ENCODE measurements at regions not wholly inside any gene's neighbourhood (a gene's known extent, or its start where the extent isn't known, plus 50 kb on each side); places are given as distances from the start of the nearest gene placed in this dataset.

DNA sequence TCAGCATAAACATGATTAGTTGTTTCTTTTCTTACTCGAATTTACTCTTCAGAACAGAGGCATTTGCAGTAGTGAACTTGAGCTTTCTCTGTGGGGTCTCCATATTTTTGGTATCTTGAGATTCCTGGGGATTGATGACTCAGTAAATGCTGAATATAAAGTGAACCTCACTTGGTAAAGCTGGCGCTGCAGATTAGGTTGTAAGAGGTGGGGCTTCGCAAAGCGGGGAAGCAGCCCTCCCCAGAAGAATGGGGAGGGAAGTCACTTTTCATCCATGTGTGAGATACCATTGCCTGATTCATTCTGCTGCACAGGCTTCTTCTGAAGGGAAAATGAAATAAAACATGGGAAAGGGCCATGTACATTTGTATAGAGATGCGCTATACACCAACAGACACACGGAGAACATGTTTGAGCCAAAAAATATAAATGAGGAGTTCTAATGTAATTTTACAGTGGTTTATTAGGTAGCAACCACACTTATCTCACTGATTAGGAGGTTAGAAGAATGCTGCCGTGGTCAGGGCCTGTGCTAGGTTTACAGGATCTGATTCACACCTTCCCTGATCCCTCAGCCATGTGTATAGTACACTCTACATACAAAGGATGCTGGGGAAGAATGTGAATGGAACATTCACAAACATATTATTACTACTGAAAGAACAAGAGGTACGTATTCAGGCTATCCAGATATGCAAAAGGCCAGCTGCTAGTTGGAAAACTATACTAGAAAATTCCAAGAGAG is 63.5 kb downstream of the DNTTIP2 start:
- no peak for DNase-seq (ENCODE audit: low spot score)

DNA sequence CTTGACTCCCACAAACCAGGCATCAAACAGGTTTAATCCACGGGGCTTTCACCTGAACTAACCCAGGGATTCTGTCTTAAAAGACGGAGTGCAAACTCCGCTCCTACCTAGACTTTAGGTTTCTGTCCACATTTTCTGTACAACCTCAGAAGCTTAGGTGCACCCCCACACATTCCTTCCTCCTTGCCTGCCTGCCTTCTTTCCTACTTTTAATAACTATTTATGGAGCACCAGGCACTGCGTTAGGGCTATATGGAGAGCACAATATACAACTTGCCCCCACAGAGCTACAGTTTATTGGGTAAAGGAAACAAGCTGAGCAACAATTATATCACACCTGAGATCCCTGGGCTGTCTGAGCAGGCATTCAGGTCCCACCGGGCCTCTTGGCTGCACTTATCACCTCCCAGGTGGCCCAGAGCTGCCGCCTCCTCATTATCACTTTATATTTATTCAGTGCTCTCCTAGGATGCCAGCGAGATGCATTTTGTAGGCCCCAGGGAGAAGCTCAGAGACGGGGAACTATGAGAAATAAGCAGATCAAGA is 64.1 kb downstream of the DNTTIP2 start:
- no peak for DNase-seq (ENCODE audit: low spot score)

DNA sequence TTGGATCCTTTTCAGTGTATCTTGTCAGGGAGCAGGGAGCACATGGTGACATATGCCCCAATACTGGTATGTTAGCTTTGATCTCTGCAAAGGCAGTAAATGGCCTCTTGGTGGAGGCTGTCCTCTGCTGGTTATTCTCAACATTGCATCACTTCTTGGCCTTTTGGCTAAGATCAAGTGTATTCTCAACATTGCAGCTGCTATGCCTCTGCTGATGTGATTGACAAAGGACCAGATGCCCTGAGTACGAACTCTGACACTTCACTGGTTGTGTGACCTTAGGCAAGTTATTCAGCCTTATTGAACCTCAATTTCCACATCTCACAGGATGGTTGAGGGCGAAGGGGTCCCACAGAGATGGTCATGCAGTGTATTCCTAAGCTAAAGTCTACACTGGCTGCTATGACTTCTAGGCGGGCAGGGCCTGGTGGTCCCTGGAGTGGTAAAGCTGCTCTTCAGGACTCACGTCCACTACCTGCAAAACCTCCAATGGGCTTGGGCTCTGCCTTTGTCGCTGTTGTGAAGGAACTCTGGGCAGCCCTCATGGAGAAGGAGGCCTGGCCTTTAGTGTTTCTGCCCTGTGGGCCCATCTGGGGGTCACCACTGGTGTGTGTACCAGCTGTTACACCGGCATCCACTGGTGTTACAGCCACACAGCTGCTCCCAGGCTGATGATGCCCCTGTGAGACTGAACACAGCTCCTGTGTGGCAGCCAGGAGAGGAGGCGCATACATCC is 64.8 kb downstream of the DNTTIP2 start:
- DNase-seq (ENCODE audit: low spot score), result peak; percentile 72

DNA sequence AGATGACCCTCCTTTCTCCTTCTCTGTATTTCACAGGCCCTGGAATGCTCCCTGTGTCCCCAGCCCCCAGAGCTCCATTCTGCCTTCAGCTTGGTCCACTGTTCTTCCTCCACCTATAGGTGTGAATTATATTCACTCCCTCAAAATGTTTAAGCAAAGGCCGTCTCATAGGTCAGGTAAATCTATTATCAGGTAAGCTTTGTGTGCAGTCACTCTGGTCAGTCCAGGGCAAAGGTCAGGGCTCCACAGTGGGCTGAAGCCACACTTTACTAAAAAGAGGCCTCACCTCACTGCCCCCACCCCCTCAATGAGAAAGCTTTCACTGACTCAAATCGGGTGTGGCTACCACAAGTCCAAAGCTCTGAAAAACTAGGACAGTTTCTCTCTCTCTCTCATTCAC is 65.9 kb downstream of the DNTTIP2 start:
- DNase-seq (ENCODE audit: low spot score), result no peak

DNA sequence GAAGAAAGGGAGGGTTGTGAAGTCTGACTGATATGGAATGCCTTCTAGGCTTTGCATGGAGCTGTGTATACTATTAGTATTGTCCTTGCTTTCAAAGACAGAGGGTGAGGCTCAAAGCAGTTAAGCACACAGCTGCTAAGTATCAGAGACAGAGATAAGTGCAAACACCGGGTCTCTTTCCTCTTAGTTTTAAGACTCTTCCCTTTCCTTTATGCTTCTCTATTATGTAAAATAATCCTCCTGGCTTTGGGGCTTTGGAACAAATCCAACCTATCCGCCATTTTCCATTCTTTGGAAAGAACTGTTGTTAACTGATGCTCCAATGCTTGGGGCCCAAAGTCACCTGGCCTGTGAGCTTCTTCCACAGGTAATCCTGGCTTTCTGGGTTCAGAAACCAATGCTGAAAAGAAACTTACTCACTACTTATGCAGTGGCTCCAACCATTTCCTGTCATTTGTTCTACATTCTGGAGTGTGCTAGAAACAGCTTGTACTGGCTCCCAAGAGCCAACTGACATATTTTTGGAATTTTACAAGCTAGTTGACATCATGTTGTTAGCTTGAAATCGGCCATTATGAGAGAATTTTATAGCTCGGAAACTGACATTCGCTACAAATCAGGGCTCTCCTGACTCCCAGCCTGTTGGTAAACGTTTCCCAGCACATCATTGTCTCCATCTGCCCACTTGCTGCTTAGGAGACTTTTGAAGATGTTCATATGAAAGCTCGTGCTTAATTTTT is 67.5 kb downstream of the DNTTIP2 start:
- no peak for DNase-seq (ENCODE audit: low spot score)

DNA sequence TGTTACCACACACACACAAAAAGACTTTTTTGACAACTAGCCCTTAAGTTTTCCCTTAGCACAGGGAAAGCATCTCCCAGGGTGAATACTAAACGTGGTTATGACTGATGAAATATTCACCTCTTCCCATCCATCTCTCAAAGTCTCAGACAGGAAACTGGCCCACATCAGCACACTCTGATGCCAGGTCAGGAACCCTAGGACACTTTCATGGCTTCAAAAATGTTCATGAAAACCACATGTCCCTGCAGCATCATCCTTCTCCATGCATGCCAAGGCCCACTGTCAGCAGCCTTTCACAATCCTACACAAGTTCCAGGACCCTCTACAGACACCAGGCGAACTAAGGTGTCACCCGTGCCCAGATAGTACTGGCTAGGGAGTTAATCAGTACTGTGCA is 68.7 kb downstream of the DNTTIP2 start:
- DNase-seq (ENCODE audit: low spot score), result no peak

DNA sequence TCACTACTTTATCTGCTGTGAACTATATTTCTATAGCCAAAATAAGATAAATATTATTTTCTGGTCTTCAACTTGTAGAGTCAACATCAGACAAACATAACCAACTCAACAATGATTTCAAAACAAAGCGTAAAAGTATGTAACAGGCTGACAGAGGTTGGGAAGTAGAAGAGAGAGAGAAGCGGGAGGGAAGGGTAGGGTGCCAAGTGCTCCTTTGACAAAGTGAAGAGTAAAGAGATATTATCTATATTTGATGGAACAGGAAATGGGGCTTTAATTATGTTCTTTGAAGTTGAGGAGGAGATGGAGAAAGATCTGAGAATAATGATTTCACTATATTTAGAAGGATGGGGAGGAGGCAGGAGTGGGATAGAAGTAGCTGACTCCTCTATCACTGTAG is 70.1 kb downstream of the DNTTIP2 start:
- no peak for DNase-seq (ENCODE audit: low spot score)

DNA sequence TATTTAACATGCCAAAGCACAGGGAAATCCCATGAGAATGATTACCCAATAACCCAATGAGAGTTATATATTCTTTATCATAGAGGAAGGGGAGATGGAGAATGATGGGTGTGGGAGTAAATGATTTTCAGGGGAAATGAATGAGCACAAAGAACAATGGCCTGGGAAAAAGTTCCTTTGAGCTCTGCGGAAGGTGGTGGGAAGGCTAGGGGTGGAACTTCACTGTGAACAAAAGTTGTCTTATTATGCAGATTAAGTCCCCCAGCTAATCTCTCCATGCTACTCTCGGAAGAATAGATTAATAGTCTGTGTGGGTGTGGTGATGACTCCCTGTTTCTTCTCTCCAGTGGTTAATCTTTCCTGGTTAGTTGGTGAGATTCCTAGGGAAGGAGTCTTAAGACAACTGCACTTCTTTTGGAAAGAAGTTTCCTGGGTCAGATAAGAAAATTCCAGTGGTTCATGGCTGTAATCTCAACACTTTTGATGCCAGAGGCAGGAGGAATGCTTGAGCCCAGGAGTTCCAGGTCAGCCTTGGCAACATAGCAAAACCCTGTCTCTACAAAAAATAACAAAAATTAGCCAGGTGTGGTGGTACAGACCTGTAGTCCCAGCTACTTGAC is 71.6 kb downstream of the DNTTIP2 start:
- DNase-seq (ENCODE audit: low spot score), result no peak

DNA sequence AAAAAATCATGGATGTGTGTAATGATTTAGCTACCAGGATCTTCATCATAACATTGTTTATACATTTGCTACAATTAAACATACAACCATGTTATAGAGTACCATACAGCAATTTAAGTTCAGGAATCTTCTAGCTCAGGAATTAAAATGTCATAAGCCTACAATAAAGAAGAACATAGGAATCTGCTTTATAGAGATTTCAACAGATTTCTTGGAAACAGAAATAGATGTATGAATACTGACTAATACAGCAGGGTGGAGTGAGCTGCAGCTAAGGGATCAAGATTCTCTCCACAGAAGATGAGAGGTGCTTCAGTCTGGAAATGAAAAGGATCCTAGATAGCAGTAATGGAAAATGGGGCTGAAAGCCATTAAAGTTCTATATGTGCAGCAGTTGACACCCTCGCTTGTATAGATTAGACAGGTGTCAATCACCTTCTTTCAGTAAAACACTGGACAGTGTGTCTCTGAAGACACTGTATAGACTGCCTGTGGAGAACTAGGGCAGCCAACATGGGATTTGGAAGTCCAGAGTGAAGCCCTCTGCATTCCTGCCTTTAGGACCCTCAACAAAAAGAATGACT is 73.9 kb downstream of the DNTTIP2 start:
- no peak for DNase-seq (ENCODE audit: low spot score)

DNA sequence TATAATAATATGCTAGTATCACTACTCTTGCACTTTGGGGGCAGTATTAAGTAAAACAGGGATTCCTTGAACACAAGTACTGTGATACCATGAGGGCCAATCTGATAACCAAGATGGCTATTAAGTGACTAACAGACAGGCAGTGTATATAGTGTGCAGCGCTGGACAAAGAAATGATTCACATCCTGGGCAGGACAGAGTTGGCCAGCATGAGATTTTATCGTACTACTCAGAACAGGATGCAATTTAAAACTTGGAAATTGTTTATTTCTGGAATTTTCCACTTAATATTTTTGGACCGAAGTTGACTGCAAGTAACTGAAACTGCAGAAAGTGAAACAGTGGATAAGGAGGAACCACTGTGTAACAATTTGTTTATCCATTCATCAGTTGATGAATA is 74.6 kb downstream of the DNTTIP2 start:
- no peak for DNase-seq (ENCODE audit: low spot score)

DNA sequence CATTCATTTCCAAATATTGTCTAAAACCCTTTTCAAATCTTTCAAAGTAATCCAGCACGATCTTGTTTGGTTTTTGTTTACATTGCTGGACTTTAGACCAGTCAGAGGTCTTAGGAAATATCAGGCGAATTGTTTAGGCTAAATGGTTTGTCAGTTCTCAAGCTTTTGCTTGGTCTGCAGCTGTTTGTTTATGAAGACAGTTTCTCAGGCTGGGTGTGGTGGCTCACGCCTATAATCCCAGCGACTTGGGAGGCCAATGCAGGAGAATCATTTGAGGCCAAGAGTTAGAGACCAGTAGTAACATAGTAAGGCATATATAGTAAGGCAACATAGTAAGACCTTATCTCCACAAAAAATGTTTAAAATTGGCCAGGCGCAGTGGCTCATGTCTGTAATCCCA is 77.5 kb downstream of the DNTTIP2 start:
- no peak for DNase-seq (ENCODE audit: low spot score)

DNA sequence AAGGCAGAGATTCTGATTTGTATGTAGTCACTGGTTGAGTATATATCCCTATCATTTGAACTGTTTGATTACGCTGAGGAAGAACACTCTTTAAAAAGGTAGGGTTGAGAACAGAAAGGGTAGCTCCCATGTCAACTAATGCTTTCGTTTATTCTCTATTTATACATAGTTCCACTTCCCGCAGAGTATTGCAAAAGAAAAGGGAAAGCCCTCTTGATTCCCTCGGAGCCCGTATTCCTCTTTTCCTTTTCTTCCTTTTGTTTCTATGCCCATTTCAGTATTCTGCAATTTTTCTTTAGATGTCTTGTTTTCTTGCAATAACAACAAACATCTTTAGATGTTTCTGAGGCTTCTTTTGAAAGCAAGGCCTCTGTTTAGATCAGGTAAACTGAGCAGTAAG is 78.2 kb downstream of the DNTTIP2 start:
- DNase-seq (ENCODE audit: low spot score), result no peak

DNA sequence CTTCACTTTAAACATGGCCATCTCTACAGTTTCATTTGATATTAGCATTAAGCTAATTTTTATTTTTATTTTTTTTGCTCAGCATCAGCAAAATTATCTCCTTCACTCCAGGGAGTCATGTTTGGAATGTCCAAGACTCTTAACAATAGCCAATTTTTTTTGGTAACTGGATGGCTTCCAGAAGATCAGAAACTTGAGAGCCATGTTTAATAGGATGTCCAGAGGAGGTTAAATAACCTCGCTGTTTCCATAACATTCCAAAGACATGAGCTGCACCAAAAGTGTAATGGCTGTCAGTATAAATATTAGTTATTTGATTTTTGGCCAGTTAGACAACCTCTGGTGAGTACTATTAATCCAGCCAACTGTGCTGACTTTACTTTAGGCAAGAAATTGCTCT is 80.7 kb downstream of the DNTTIP2 start:
- DNase-seq (ENCODE audit: low spot score), result no peak

DNA sequence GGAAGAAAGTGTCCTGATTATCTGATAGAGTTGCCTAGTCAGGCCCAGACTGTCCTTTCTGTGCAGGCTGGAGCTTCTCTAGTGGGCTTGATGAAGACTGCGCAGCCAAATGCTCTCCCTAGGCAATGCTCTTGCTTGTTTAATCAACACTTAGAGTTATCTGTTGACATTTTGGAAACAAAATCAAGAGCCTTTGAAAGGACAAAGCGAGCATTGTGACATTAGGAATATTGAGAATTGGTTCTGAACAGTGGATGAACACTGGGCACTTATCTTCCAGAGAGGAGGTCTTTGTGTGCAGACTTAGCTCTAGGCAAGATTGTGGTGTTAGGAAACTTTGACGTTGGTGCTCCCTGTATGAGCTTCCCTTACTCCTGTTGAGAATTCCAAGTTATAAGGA is 94.5 kb downstream of the DNTTIP2 start:
- no peak for DNase-seq (ENCODE audit: low spot score)

DNA sequence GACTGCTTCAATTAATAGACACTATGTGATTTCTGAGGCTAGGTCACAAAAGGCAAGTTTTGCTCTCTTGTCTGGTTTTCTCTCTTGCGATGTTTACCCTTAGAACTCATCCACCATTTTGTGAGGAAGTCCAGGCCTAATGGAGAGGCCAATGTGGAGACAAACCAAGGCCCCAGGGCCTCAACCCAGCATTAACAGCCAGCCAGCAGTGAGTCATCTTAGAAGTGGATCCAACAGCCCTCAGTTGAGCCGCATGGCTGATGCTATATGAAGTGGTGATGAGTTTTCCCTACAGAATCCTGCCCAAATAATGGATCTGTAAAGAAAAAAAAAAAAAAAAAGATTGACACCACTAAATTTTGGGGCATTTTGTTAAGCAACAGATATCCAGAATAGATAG is 95.1 kb downstream of the DNTTIP2 start:
- DNase-seq (ENCODE audit: low spot score), result no peak

DNA sequence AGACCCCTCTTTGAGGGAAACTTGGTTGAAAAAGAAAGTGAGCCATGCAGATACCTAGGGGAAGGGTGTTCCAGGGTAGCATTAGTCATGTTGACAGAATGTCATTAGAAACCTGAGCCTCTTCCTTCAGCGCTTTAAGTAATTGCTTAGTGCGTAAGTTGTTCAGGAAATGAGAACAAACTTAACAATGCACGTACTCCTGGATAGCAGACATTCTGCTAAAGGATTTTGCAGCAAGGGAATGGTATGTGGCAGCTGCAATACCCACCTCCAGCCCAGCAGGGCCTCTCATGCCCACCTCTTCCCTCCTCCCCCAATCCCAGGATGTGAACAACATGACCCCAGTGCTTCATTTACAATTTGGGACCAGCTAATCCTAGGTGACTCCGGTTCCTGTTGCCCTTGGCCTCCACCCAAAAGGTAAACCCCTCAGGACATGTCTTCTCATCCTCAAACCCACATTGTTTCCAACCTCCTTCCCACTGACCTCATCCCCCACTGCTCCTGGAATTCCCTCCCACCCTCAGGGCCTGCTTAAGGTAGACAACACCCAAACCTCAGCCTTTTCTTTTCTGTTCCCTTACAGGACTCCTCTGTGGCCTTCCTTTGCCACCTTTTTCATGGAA is 98.0 kb upstream of the BCAR3 start:
- no peak for DNase-seq (ENCODE audit: low spot score)

DNA sequence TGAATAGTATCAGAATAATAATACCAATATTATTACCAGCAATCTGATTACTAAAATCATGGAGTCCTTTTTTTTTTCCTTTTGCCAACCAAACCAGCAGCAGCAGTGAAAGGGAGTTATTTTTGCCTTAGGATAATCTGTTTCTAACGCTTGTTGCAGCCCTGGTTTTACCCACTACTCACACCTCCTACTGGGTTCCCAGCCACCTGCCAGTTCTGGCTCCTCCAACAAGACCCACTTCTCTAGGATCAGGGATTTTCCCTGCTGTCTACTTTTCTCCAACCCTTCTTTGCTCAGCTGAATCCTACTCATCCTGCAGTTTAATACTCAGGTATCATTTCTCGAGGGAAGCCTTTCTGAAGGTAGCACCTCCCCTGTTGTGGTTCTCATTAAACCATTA is 96.8 kb upstream of the BCAR3 start:
- no peak for DNase-seq (ENCODE audit: low spot score)

DNA sequence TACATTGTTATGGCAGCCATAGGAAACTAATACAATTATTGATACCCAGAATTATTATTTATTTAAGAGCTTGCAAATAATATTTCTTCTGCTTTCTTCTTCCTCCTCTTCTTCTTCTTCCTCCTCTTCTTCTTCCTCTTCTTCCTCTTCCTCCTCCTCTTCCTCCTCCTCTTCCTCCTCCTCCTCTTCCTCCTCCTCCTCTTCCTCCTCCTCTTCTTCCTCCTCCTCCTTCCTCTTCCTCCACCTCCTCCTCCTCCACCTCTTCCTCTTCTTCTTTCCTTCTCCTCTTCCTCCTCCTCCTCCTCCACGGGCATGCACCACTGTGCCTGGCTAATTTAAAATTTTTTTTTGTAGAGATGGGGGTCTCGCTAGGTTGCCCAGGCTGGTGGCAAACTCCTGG is 95.6 kb upstream of the BCAR3 start:
- no peak for DNase-seq (ENCODE audit: low spot score)

DNA sequence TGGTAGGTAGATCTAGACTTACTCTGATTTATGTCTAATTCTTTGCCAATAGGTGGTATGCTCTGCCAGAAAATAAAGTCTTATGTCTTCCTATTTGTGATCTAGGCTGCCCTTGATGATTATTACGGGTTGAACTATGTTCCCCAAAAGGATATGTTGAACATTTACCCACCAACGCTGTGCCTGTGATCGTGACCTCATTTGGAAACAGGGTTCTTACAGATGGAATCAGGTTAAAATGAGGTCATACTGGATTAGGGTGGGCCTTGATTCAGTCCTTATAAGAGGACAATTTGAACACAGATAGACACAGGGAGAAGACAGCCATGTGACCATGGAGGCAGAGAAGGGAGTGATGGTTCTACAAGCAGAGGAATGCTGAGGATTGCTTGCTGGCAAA is 95.1 kb upstream of the BCAR3 start:
- no peak for DNase-seq (ENCODE audit: low spot score)

DNA sequence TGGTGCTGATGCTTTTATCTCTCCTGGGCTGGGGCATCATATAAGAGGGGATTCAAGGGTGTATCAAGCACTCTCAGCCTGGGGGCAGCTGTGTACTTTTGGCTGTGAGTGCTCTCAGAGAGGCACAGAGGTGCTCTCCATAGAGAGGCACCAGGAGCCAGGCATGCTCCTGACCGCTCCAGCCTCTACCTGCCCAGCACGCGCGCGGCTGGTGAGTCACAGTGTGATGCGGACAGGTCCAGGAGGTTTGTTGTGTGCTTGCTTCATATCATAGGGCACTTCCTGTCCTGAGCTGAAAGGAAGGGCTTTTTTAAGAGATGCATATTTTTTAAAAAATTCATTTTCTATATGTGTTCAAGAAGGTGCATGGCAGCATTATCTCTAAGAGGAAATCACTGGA is 93.6 kb upstream of the BCAR3 start:
- DNase-seq (ENCODE audit: low spot score), result no peak

DNA sequence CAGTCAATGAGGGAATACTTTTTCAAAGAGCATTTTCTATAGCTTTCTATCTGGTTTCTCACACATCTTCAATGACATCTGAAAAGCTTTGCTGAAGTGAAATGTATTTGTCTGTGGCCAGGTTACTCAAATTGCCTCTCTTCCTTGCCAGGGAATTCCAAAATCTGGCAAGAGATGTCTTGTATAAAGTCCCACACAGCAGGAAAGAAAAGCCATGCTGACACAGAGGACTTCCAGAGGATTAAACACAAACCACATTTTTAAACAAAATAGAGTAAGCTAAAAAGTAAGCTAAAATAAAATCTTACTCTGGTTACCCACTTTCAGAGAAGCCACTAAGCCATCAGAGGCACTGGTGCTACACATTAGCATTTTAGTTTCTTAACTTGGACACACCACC is 93.1 kb upstream of the BCAR3 start:
- DNase-seq (ENCODE audit: low spot score), result no peak
